ENCODE measurements at regions not wholly inside any gene's neighbourhood (a gene's known extent, or its start where the extent isn't known, plus 50 kb on each side); places are given as distances from the start of the nearest gene placed in this dataset.

- no peak for DNase-seq (ENCODE audit: low spot score)
- no peak for TF ChIP-seq CTCF (IDR thresholded peaks at IDR 0.05; ENCODE audit: borderline replicate concordance, control extremely low read depth, extremely low read depth, insufficient read depth, missing control alignments)
- in situ Hi-C loops (cut with MboI; ENCODE audit: low sequenced_read_pairs, unreplicated experiment), result no loop called here
Observed at GRCh38 chr5:116370149-116370548, 204.5 kb downstream of the SEMA6A start.

DNA sequence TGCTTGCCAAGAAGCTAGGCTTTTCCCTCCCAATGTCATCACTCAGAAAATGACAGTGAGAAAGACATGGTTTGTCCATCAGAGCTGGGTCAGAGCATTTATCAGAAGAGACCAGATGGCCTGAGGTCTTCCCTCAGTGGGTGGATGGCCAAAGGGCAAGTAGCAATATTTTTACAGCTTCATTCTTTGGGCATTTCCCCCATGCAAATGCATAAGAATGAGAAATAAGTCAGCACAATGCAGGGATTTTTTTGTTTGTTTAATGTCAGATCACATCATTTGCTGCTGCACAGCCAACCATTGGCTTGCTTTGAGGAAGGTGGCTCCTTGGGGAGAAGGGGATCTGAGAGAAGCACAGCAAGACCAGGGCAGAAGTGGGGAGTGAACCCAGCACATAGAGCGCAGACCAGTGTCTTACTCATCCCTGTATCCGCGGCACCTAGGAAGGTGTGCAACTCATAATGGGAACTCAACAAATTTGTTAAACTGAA lies 209.6 kb downstream of the SEMA6A start:
- in situ Hi-C loops (cut with MboI; ENCODE audit: low sequenced_read_pairs, unreplicated experiment), result loop anchor here (10.0 kb wide), 1 partner anchor 570 kb away; no protein-coding TSS in a partner anchor
- TF ChIP-seq CTCF (IDR thresholded peaks at IDR 0.05; ENCODE audit: borderline replicate concordance, control extremely low read depth, extremely low read depth, insufficient read depth, missing control alignments), result no peak
- DNase-seq (ENCODE audit: low spot score), result peak; percentile 48

- no peak for DNase-seq (ENCODE audit: low spot score)
- no peak for TF ChIP-seq CTCF (IDR thresholded peaks at IDR 0.05; ENCODE audit: borderline replicate concordance, control extremely low read depth, extremely low read depth, insufficient read depth, missing control alignments)
- in situ Hi-C loops (cut with MboI; ENCODE audit: low sequenced_read_pairs, unreplicated experiment), result loop anchor here (10.0 kb wide), 1 partner anchor 571 kb away; no protein-coding TSS in a partner anchor
Observed at GRCh38 chr5:116363780-116364179, 210.8 kb downstream of the SEMA6A start.

DNA sequence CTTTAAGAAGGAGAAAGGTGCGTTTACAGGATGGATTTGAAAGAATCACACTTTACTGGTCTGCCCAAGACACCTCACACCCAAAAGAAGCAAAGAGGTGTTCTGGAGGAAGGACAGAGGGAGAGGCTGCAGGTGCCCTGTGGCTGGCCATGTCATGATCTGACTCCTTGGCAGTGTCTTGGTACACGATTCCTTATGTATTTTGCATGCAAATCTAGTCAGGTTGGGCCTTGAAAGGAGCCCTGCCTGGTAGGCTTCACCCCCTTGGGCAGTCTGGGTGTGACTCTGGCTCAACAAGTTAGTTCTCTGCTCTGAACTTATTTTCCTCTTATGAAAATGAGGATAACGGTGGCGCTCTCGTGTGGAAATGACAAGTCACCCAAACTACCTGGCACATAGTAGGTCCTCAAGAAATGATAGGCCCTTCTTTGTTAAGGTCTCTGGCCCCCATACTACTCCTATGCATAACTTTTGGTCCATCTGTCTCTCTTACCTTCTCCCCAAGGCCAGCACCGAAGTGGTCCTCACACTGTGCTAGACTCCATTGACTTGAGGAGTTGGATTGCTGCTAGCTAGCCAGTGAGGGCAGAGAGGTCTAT lies 212.5 kb downstream of the SEMA6A start:
- no peak for DNase-seq (ENCODE audit: low spot score)
- no peak for TF ChIP-seq CTCF (IDR thresholded peaks at IDR 0.05; ENCODE audit: borderline replicate concordance, control extremely low read depth, extremely low read depth, insufficient read depth, missing control alignments)
- in situ Hi-C loops (cut with MboI; ENCODE audit: low sequenced_read_pairs, unreplicated experiment), result loop anchor here (10.0 kb wide), 1 partner anchor 573 kb away; no protein-coding TSS in a partner anchor

GRCh38 chr5:116361171-116361967 lies 213.3 kb downstream of the SEMA6A start:
- no peak for DNase-seq (ENCODE audit: low spot score)
- in situ Hi-C loops (cut with MboI; ENCODE audit: low sequenced_read_pairs, unreplicated experiment), result loop anchor here (10.0 kb wide), 1 partner anchor 573 kb away; no protein-coding TSS in a partner anchor

More at GRCh38 chr5:116361171-116361967, 213.3 kb downstream of the SEMA6A start:
- no peak for TF ChIP-seq CTCF (IDR thresholded peaks at IDR 0.05; ENCODE audit: borderline replicate concordance, control extremely low read depth, extremely low read depth, insufficient read depth, missing control alignments)
